ENCODE measurements at regions not wholly inside any gene's neighbourhood (a gene's known extent, or its start where the extent isn't known, plus 50 kb on each side); places are given as distances from the start of the nearest gene placed in this dataset.

GRCh38 chr14:43252866-43253265, 1254.2 kb downstream of the FSCB start:
- no peaks in the 10 kb centered on the region for H3K79me2 ChIP-seq (ENCODE audit: control insufficient read depth, insufficient read depth, low read length)
- ATAC-seq (ENCODE audit: low read depth) (no peak), DNase-seq (no peak)
- no peaks in the 10 kb centered on the region for H3K36me3 ChIP-seq (replicated peaks in 1 of 2; ENCODE audit: control extremely low read depth in 1 of 2, control insufficient read depth in 1 of 2, extremely low read depth in 1 of 2, insufficient read depth in 2 of 2, low read length in 1 of 2)
- Mint-ChIP-seq H3K4me1 (no peaks in the 10 kb centered on the region), H3K27me3 (no peaks in the 10 kb centered on the region), H3K4me3 (no peak overlapping the region), H3K9me3 (ENCODE audit: insufficient read depth) (no peaks in the 10 kb centered on the region), H3K27ac (no peak overlapping the region)
- TF ChIP-seq CTCF (IDR thresholded peaks at IDR 0.05), result no peak
- TF ChIP-seq EZH2 (IDR thresholded peaks at IDR 0.05; ENCODE audit: borderline replicate concordance, insufficient read depth, low read depth, low read length, poor library complexity, severe bottlenecking), result no peak
- H3K9me3 ChIP-seq (ENCODE audit: control extremely low read depth in 1 of 3, control insufficient read depth in 2 of 3, insufficient read depth in 1 of 3, low read length in 2 of 3), result peaks cover 0 to 3% (median 0%) of the 10 kb centered on the region in 3 donors
- no CpG with 5 or more reads among the region's 6 CpGs for WGBS (ENCODE audit: insufficient coverage)
- ChIA-PET POLR2A (no interaction called here), CTCF (no interaction called here)
- no peak overlapping the region for H3K27ac ChIP-seq (ENCODE audit: low read length in 2 of 2)
- H3K4me3 ChIP-seq (ENCODE audit: control extremely low read depth in 1 of 5, extremely low read depth in 1 of 5, insufficient read depth in 1 of 5, low read depth in 2 of 5, low read length in 4 of 5), result no peak overlapping the region
- H3K4me2 ChIP-seq (replicated peaks; ENCODE audit: low read depth, low read length, poor library complexity, severe bottlenecking), result no peak overlapping the region
- H3K27me3 ChIP-seq (replicated peaks in 1 of 4; ENCODE audit: control extremely low read depth in 1 of 4, control insufficient read depth in 3 of 4, insufficient read depth in 4 of 4, low read length in 3 of 4), result no peaks in the 10 kb centered on the region
- no peak overlapping the region for H2AFZ ChIP-seq (ENCODE audit: insufficient read depth, low read depth, low read length, poor library complexity, severe bottlenecking)
- no peaks in the 10 kb centered on the region for H4K20me1 ChIP-seq (ENCODE audit: control insufficient read depth, insufficient read depth, low read length, poor library complexity, severe bottlenecking)
- no peak overlapping the region for H3K9ac ChIP-seq (ENCODE audit: low read length)
- intact Hi-C loops (cut with micrococcal nuclease), result no loop called here
- H3K4me1 ChIP-seq (ENCODE audit: control insufficient read depth in 2 of 2, insufficient read depth in 2 of 2, low read length in 2 of 2), result no peaks in the 10 kb centered on the region

DNA sequence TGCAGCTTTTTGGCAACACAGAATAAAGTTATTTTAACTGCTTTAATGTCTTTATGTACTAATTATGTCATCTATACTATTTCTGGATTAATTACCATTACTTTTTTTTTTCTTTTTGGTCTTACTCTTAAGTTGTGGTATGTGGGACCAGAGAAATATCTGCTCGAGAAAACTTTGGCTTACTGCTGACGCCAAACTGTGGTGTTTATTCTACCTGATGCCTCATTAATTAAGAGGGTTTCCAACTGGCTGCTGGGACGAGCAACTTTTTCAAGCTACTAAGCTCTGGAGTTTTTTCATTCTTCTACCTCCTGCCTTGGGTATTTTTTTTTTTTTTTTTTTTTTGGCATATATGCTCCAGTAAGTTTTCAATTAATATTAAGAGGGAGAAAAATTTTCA, 1257.5 kb downstream of the FSCB start:
- H3K4me1 ChIP-seq (ENCODE audit: control insufficient read depth in 2 of 2, insufficient read depth in 2 of 2, low read length in 2 of 2), result no peaks in the 10 kb centered on the region
- no peak for TF ChIP-seq CTCF (IDR thresholded peaks at IDR 0.05)
- TF ChIP-seq EZH2 (IDR thresholded peaks at IDR 0.05; ENCODE audit: borderline replicate concordance, insufficient read depth, low read depth, low read length, poor library complexity, severe bottlenecking), result no peak
- Mint-ChIP-seq H3K27me3 (no peaks in the 10 kb centered on the region), H3K4me3 (no peak overlapping the region), H3K9me3 (ENCODE audit: insufficient read depth) (no peaks in the 10 kb centered on the region), H3K4me1 (no peaks in the 10 kb centered on the region), H3K27ac (no peak overlapping the region)
- H3K79me2 ChIP-seq (ENCODE audit: control insufficient read depth, insufficient read depth, low read length), result no peaks in the 10 kb centered on the region
- WGBS (ENCODE audit: insufficient coverage), result no CpG with 5 or more reads among the region's 3 CpGs
- no peak for ATAC-seq (ENCODE audit: low read depth)
- no peak for DNase-seq
- H3K36me3 ChIP-seq (replicated peaks in 1 of 2; ENCODE audit: control extremely low read depth in 1 of 2, control insufficient read depth in 1 of 2, extremely low read depth in 1 of 2, insufficient read depth in 2 of 2, low read length in 1 of 2), result no peaks in the 10 kb centered on the region
- H3K27ac ChIP-seq (ENCODE audit: low read length in 2 of 2), result no peak overlapping the region
- no peak overlapping the region for H2AFZ ChIP-seq (ENCODE audit: insufficient read depth, low read depth, low read length, poor library complexity, severe bottlenecking)
- H4K20me1 ChIP-seq (ENCODE audit: control insufficient read depth, insufficient read depth, low read length, poor library complexity, severe bottlenecking), result no peaks in the 10 kb centered on the region
- intact Hi-C loops (cut with micrococcal nuclease), result no loop called here
- H3K9ac ChIP-seq (ENCODE audit: low read length), result no peak overlapping the region
- no peak overlapping the region for H3K4me2 ChIP-seq (replicated peaks; ENCODE audit: low read depth, low read length, poor library complexity, severe bottlenecking)
- no peak overlapping the region for H3K4me3 ChIP-seq (ENCODE audit: control extremely low read depth in 1 of 5, extremely low read depth in 1 of 5, insufficient read depth in 1 of 5, low read depth in 2 of 5, low read length in 4 of 5)
- H3K27me3 ChIP-seq (replicated peaks in 1 of 4; ENCODE audit: control extremely low read depth in 1 of 4, control insufficient read depth in 3 of 4, insufficient read depth in 4 of 4, low read length in 3 of 4), result no peaks in the 10 kb centered on the region
- H3K9me3 ChIP-seq (ENCODE audit: control extremely low read depth in 1 of 3, control insufficient read depth in 2 of 3, insufficient read depth in 1 of 3, low read length in 2 of 3), result peaks cover 0 to 3% (median 0%) of the 10 kb centered on the region in 3 donors
- ChIA-PET POLR2A (no interaction called here), CTCF (no interaction called here)

Measured in B cell (primary cell).